Inferior parietal cortex (tissue), 1 donor: ENCODE measurements at regions not wholly inside any gene's neighbourhood (a gene's known extent, or its start where the extent isn't known, plus 50 kb on each side); places are given as distances from the start of the nearest gene placed in this dataset.
"Not testable (repeated sequence)": the region's sequence is repeated elsewhere in the genome, so short reads cannot be mapped to it uniquely, and the experiment has no call there.

ENCODE experiments used
- DNase-seq: peaks from one replicate; pipeline ENCODE4 v3.0.0-alpha.2; 2016; ENCODE audit errors: extremely low spot score

DNA sequence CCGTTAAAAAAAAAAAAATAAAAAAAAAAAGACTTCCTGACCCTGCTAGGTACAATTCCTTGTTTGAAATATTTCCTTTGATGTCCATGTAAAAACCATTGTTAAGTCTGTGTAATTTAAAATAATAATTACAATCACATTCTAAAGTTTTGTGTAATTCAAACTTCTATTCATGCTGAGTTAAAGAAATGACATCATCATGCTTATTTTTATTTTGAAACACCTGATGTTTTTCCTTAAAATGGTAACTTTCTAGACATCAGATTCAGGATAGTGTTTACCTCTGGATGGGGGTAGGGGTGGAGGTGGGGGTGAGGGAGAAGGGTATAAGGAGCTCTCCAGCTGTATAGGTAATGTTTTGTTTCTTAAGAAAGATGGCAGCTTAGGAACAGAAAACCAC is 92.8 kb downstream of the ADCYAP1 start:
- no peak for DNase-seq

DNA sequence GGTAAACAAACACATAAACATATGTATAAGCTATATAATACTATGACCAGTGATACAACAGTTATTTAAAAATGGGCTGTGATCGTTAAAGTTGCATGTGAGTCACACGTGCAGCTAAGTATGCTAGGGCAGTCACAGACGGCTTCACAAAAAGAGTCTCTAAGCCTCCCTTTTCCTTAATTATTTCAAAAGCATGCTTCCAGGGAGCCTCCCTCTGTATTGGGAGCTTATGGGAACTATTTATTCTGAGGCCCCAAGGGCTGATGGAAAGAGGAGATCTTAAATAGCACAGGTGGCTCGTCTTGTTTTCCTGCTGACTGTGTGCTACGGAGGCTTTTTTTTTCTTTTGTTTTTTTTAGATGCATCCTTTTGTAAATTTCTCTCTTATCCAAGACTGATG is 94.3 kb downstream of the ADCYAP1 start:
- no peak for DNase-seq

GRCh38 chr18:1002653-1003178 is 98.0 kb downstream of the ADCYAP1 start:
- no peak for DNase-seq

- DNase-seq, result no peak
Measured at GRCh38 chr18:1003499-1003898, 98.8 kb downstream of the ADCYAP1 start.

DNA sequence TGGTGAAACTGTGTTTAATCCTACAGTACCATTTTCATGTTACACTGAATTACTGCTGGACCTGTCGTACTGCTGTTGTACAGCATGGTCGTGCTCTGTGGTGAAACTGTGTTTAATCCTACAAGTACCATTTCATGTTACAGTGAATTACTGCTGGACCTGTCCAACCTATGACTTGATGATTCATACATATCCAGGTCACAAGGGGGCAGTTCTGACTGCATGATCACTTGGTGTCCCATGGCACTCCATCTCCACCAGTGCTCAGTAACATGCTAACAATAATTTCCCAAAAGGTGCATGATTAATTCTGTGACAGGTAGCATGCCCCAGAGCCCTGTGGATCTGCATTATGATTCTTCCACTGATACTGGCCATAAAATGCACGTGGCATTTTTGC is 101.6 kb downstream of the ADCYAP1 start:
- no peak for DNase-seq

DNA sequence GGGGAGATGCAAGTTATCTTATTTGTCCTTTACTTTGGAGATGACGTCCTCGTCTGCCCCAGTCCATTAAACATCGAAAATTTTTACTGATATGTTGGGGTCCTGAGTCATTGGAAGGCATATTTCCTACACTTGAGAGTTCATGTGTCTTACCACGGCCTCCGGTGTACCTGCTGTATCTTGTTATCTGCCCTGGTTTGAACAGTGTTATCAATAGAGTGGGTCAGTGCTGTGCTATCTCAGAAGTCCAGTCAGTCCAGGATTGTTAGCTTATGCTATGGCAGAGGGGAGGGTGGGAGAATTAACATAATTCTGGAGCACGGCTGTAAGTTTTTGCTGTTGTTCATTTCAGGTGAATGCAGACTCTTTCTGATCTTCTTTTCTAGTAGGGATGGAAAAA is 102.3 kb downstream of the ADCYAP1 start:
- DNase-seq, result no peak

GRCh38 chr18:1011349-1011748 is 106.7 kb downstream of the ADCYAP1 start:
- no peak for DNase-seq

DNA sequence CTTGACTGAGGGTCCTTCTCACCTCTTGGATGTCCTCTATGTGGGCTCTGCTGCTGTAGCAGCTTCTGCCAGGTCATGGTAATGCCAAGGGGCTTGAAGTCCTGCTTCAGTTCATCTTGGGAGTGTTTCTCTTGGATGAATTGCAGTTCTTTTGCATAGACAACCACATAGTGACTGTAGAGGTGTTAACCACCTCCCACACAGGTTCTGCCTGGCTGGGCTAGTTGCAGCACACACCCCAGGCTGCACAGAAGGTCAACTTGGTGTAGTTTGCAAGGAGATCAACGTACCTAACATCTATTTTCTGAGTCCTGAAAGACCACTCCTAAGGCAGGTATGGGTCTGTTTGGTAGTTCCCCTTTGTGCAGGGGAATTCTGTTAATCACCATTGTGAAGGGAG is 108.1 kb downstream of the ADCYAP1 start:
- DNase-seq, result no peak

DNA sequence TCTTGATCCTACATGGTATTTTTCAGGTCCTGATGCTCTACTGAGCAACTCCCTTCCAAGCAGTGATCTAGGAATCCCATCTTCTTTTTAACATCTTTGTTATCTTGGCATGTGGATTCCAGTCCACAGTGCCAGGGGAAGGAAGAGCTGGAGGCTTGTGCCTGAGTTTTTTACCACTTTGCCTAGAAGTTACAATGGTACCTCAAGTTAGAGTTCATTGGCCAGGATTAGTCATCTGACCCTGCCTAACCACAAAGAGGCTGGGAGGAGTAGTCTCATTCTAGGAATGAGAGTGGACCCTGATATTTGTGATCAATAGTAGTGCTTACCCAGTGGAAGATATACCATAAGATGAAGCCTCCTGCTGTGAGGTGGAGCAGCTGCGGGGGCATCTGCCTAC is 109.3 kb downstream of the ADCYAP1 start:
- DNase-seq, result no peak

DNA sequence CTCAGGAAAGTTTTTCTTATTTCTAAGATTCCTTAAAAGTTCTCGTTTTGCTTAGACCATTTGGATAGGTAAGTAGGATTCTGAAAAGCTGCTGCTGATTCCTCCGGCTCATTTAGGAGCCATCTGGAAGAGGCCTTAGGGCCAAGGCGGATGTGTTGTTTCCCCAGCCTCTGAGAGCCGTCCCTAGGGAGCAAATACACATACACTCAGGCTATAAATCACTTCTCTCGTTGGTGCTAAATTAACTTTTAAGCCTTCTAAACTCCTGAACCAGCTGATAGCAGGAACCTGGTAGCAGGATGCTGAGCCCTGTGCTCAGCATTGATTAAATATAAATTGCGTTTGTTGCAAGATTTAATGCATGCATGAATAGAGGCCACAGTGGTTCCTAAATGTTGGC is 109.8 kb downstream of the ADCYAP1 start:
- no peak for DNase-seq

DNA sequence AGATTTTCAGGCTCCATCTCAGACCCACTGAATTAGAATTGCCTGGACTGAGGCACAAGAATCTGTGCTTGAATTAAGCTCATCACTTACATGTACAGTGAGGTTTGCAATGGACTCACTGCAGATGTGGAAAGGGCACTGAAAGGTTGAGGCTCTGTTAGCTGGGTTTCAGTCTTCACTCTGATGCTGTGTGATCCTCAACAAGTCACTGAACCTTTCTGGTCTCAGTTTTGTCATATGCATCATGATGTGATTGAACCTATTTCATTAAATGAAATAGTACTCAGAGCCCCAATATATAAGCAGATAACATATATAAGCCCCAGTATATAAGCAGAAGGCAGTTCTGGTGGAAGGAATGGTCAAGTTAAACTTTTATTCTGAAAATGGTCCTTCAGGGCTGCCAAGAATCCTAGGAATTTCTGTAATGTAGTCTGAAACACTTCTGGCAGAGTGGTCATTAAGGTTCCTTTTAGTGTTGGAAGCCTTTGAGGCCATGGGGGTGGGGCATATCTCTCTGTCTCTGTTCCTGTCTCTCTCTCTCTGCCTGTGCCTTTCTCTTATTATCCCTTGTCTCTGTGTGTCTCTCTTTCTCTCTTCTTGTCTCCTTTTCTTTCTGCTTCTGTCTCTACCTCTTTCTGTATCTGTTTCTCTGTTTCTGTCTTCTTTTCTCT is 110.4 kb downstream of the ADCYAP1 start:
- no peak for DNase-seq

DNA sequence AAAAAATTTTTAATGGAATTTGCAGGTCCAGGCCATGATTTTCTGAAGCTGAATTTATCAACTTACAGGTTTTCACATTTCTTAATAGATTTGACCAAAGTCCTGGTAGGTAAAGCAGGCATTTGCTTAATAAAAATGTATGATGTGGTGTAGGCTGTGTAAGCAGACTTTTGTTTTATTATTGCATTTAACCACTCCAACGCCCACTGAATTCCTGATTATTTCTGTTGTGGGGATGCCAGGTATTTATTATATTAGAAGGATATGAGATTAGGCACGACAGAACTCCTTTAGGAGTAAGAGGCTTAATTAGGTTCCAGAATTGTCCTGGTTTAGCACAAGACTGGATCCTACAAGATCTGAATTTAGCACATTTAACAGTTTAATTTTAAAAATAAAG is 111.1 kb downstream of the ADCYAP1 start:
- DNase-seq, result no peak

DNA sequence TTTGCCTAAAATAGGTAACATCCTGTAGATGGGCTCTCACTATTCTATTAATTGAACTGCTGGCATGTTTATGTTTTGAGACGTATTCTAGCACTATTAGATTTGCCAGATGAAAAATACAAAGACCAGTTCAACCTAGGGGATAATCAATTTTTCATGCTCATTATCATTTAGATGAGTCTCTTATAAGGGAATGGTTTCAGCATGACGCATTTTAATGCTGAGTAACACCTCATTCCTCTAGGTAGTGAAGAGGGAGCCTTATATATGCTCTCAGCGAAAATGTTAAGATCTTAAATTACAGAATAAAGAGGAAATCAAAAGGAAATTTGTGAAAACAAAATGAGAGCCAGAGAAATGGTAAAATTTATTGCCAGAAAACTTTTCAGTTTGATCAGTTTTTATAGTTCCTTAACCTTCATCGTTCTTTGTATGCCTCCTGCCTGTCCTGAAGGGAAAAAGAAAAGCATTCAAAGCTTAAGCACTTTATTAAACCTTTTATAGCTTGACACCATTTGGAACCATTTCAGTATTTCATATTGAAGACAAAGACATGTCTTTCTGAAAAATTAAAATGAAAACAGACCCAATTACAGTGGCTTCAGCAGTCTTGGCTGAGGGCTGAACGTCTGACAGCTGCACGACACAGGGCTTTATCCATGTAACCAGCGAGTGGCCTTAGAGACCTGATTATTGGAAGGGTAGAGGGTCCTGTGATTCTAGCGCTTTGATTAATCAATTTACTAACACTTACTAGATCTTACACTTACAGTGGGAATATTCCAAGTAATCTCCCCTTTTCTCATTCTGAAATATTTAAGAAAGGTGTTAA is 112.8 kb downstream of the ADCYAP1 start:
- no peak for DNase-seq

DNA sequence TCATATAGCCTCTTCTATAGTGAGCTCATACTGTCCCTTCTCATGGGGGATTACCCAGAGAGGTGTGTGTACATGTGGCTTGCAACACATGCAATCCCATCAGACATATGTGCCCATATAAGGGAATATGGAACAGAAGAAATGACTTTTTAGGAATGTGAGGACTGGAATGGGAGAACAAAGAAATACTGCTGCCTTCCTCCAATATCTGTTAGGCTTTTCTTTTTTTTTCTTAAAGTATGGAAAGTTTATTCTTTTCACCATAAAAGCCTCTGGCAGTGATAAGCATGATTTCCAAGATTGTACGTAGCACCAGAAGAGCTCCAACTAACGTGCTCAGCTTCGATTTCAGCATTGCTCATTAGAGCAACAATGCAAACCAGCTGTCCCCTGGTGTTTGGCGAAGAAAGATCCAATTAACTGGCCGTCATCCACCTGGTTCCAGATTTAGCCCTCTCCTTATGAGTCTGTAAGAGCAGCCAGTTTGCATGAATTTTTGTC is 113.6 kb downstream of the ADCYAP1 start:
- DNase-seq, result no peak

- no peak for DNase-seq
Measured at GRCh38 chr18:1019191-1019590, 114.5 kb downstream of the ADCYAP1 start.

- no peak for DNase-seq
Measured at GRCh38 chr18:1020731-1021344, 116.2 kb downstream of the ADCYAP1 start.

- no peak for DNase-seq
Measured at GRCh38 chr18:1026930-1027329, 122.3 kb downstream of the ADCYAP1 start.

- DNase-seq, result not testable (repeated sequence)
Measured at GRCh38 chr18:1033092-1033491, 128.4 kb downstream of the ADCYAP1 start.

DNA sequence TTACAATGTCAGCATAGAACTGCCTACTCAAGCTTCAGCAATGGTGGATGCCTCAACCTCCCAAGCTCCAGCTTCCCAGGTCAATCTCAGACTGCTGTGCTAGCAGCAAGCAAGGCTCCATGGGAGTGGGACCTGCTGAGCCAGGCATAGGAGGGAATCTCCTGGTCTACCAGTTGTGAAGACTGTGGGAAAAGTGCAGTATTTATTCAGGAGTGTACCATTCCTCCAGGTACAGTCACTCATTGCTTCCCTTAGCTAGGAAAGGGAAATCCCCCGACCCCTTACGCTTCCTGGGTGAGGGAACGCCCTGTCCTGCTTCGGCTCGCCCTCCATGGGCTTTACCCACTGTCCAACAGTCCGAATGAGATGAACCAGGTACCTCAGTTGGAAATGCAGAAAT is 130.3 kb downstream of the ADCYAP1 start:
- DNase-seq, result no peak

DNA sequence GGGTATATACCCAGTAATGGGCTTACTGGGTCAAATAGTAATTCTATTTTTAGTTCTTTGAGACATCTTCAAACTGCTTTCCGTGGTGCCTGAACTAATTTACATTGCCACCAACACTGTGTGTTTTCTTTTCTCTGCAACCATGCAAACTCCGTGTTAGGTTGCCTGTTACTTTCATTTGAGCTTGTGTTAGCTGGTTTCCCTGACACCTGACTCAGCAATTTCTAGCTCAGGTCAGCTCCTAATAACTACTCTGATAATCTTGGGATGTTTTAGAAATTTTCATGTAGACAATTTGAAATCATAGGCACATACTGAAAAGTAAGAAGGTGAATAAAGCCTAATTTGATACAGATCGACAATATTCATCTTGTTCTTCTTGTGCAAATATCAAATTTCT is 132.3 kb downstream of the ADCYAP1 start:
- DNase-seq, result no peak

- no peak for DNase-seq
Measured at GRCh38 chr18:1037776-1038175, 133.1 kb downstream of the ADCYAP1 start.

DNA sequence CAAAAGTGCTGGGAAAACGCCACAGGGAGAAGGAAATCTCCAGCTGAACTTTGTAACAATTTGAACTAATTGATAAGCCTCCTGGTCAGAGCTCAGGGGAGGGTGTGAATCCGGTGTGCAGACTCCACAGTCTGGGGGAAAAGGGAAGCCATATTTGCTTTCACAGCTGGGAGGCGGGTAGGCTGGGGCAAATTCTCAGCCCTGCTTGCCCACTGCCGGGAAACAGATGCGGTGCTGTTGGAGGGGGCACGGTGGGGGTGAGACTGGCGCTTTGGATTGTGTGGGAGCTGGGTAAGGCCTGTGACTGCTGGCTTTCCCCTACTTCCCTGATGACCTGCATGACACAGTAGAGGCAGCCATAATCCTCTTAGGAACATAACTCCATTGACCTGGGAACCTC is 134.8 kb downstream of the ADCYAP1 start:
- DNase-seq, result no peak

DNA sequence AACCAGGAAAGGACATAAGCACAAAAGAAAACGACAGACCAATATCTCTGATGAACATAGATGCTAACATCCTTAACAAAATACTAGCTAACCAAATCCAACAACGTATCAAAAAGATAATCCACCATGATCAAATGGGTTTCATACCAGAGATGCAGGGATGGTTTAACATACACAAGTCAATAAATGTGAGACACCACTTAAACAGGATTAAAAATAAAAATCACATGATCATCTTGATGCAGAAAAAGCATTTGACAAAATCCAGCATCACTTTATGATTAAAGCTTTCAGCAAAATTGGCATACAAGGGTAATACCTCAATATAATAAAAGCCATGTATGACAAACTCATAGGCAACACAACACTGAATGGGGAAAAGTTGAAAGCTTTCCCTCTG is 138.4 kb downstream of the ADCYAP1 start:
- DNase-seq, result not testable (repeated sequence)
